Neuronal stem cell (in vitro differentiated cells): ENCODE measurements at regions not wholly inside any gene's neighbourhood (a gene's known extent, or its start where the extent isn't known, plus 50 kb on each side); places are given as distances from the start of the nearest gene placed in this dataset.

Source experiments
- DNase-seq: peaks from one replicate; pipeline ENCODE4 v3.0.0-alpha.2; 2013; ENCODE audit warnings: low spot score
- H2AFZ ChIP-seq: one replicate; pipeline ENCODE4 v1.6.1; 2013; ENCODE audit warnings: mild to moderate bottlenecking, low read length, inconsistent platforms
- H2AK5ac ChIP-seq: 2 replicates; pipeline ENCODE4 v1.6.1; 2013; ENCODE audit warnings: low read depth, mild to moderate bottlenecking, inconsistent platforms, low read length, moderate library complexity, mixed read lengths
- H2BK120ac ChIP-seq: 2 replicates; pipeline ENCODE4 v1.6.1; 2013; ENCODE audit warnings: low read depth, mild to moderate bottlenecking, inconsistent platforms, low read length, moderate library complexity, mixed read lengths
- H2BK12ac ChIP-seq: one replicate; pipeline ENCODE4 v1.6.1; 2013; ENCODE audit warnings: low read length, inconsistent platforms
- H2BK15ac ChIP-seq: 2 replicates; pipeline ENCODE4 v1.6.1; 2013; ENCODE audit warnings: mild to moderate bottlenecking, low read length, inconsistent platforms, mixed read lengths
- H2BK5ac ChIP-seq: one replicate; pipeline ENCODE4 v1.6.1; 2013; ENCODE audit warnings: inconsistent platforms, mild to moderate bottlenecking, low read length, moderate library complexity
- H3K14ac ChIP-seq: one replicate; pipeline ENCODE4 v1.6.1; 2013; ENCODE audit warnings: low read length, inconsistent platforms
- H3K18ac ChIP-seq: 2 replicates; pipeline ENCODE4 v1.6.1; 2013; ENCODE audit warnings: low read length, inconsistent platforms
- H3K23ac ChIP-seq: 2 replicates; pipeline ENCODE4 v1.6.1; 2013; ENCODE audit warnings: low read depth, mild to moderate bottlenecking, mixed read lengths, low read length, inconsistent platforms; ENCODE audit not compliant: poor library complexity
- H3K27ac ChIP-seq: replicated peaks from 3 replicates; pipeline ENCODE4 v1.5.1; 2013; ENCODE audit warnings: low read length, inconsistent platforms
- H3K27me3 ChIP-seq, 3 experiments: 2 replicates each; pipeline ENCODE4 v1.6.1; 2013; ENCODE audit warnings: low read length in 3 of 3, mild to moderate bottlenecking in 2 of 3, inconsistent platforms in 1 of 3, low read depth in 1 of 3, mixed read lengths in 1 of 3, moderate library complexity in 1 of 3; ENCODE audit not compliant: control insufficient read depth in 3 of 3, insufficient read depth in 3 of 3
- H3K36me3 ChIP-seq, 2 donors: replicated peaks in 1 of 2; 2 replicates each; pipeline ENCODE4 v1.6.1; 2013; ENCODE audit warnings: low read length in 2 of 2; ENCODE audit not compliant: control insufficient read depth in 2 of 2, insufficient read depth in 2 of 2
- H3K4ac ChIP-seq: 2 replicates; pipeline ENCODE4 v1.6.1; 2013; ENCODE audit warnings: inconsistent platforms, mild to moderate bottlenecking, low read length, moderate library complexity
- H3K4me1 ChIP-seq, 2 donors: 1 replicate in 1 of 2; 2 replicates in 1 of 2; pipeline ENCODE4 v1.6.1; 2013; ENCODE audit warnings: low read length in 2 of 2, low read depth in 1 of 2; ENCODE audit not compliant: control insufficient read depth in 2 of 2, insufficient read depth in 1 of 2
- H3K4me2 ChIP-seq: one replicate; pipeline ENCODE4 v1.6.1; 2013; ENCODE audit warnings: mild to moderate bottlenecking, low read length, inconsistent platforms; ENCODE audit not compliant: insufficient read depth, poor library complexity, severe bottlenecking
- H3K4me3 ChIP-seq, 2 donors: 2 replicates each; pipeline ENCODE4 v1.5.1; 2013; ENCODE audit warnings: low read length in 2 of 2, mild to moderate bottlenecking in 2 of 2, inconsistent platforms in 1 of 2, moderate library complexity in 1 of 2
- H3K79me1 ChIP-seq: one replicate; pipeline ENCODE4 v1.6.1; 2013; ENCODE audit warnings: low read depth, mild to moderate bottlenecking, inconsistent platforms, low read length, moderate library complexity
- H3K9ac ChIP-seq: one replicate; pipeline ENCODE4 v1.6.1; 2013; ENCODE audit warnings: mild to moderate bottlenecking, low read depth, low read length, inconsistent platforms; ENCODE audit not compliant: poor library complexity
- H3K9me3 ChIP-seq, 2 donors: replicated peaks in 1 of 2; 2 replicates each; pipeline versions ENCODE3 to v1.6.1; 2013; ENCODE audit warnings: low read length in 2 of 2, mild to moderate bottlenecking in 2 of 2, inconsistent platforms in 1 of 2, low read depth in 1 of 2, mixed read lengths in 1 of 2, moderate library complexity in 1 of 2; ENCODE audit not compliant: control insufficient read depth in 2 of 2, insufficient read depth in 1 of 2
- H4K8ac ChIP-seq: one replicate; pipeline ENCODE4 v1.6.1; 2013; ENCODE audit warnings: low read depth, mild to moderate bottlenecking, inconsistent platforms, low read length, moderate library complexity
- H4K91ac ChIP-seq: one replicate; pipeline ENCODE4 v1.6.1; 2013; ENCODE audit warnings: low read length, low read depth, mild to moderate bottlenecking, inconsistent platforms; ENCODE audit not compliant: poor library complexity
- WGBS, 2 donors: extraction: QIAGEN DNeasy Blood & Tissue Kit; methylation state at CpG; one replicate each; pipeline ENCODE4 v1.1.7; 2013; ENCODE audit warnings: missing lambda C conversion rate in 2 of 2, mixed read lengths in 1 of 2; ENCODE audit not compliant: insufficient read length in 2 of 2, insufficient replicate concordance in 1 of 2; ENCODE audit errors: extremely low coverage in 2 of 2; 5-methylcytosine and 5-hydroxymethylcytosine counted together

GRCh38 chr6:78615430-78615904 is 251.9 kb upstream of the IRAK1BP1 start:
- Histone ChIP-seq H3K36me3 (no peaks in the 10 kb centered on the region), H2AK5ac (no peak overlapping the region), H3K79me1 (no peaks in the 10 kb centered on the region), H2BK5ac (no peak overlapping the region), H3K14ac (no peak overlapping the region), H3K9me3 (no peaks in the 10 kb centered on the region), H2BK15ac (no peak overlapping the region), H4K8ac (no peak overlapping the region), H3K18ac (no peak overlapping the region), H3K4ac (no peak overlapping the region), H3K9ac (no peak overlapping the region), H2BK12ac (no peak overlapping the region), H3K4me2 (no peak overlapping the region), H2AFZ (no peak overlapping the region), H3K4me3 (no peak overlapping the region), H3K4me1 (peaks cover 0 to 2% of the 10 kb centered on the region in 2 donors), H3K27ac (no peak overlapping the region), H3K23ac (no peak overlapping the region), H3K27me3 (no peaks in the 10 kb centered on the region), H2BK120ac (no peak overlapping the region), H4K91ac (no peak overlapping the region)
- no peak for DNase-seq
- WGBS, 2 donors = no CpG with 5 or more reads among the region's 1 CpG

- H3K4me1 ChIP-seq = no peaks in the 10 kb centered on the region
- no peaks in the 10 kb centered on the region for H3K79me1 ChIP-seq
- no peak overlapping the region for H3K4ac ChIP-seq
- no peak overlapping the region for H2BK120ac ChIP-seq
- no peak overlapping the region for H3K27ac ChIP-seq
- H3K36me3 ChIP-seq = no peaks in the 10 kb centered on the region
- no peak overlapping the region for H2AFZ ChIP-seq
- DNase-seq = no peak
- no peak overlapping the region for H3K14ac ChIP-seq
- no peak overlapping the region for H2AK5ac ChIP-seq
- no peak overlapping the region for H3K23ac ChIP-seq
- no CpG with 5 or more reads among the region's 2 CpGs for WGBS, 2 donors
- no peak overlapping the region for H3K9ac ChIP-seq
- no peak overlapping the region for H2BK15ac ChIP-seq
- H3K4me3 ChIP-seq = no peak overlapping the region
- H4K91ac ChIP-seq = no peak overlapping the region
- no peak overlapping the region for H3K4me2 ChIP-seq
- no peak overlapping the region for H2BK12ac ChIP-seq
- H3K9me3 ChIP-seq = peaks cover 0 to 2% of the 10 kb centered on the region in 2 donors
- H2BK5ac ChIP-seq = no peak overlapping the region
- no peaks in the 10 kb centered on the region for H3K27me3 ChIP-seq
- no peak overlapping the region for H3K18ac ChIP-seq
- H4K8ac ChIP-seq = no peak overlapping the region
Measured at GRCh38 chr6:78618970-78619369, 248.4 kb upstream of the IRAK1BP1 start.

- Histone ChIP-seq H2BK12ac (no peak overlapping the region), H3K36me3 (no peaks in the 10 kb centered on the region), H3K4me2 (no peak overlapping the region), H3K9me3 (peaks cover 0 to 2% of the 10 kb centered on the region in 2 donors), H3K4me1 (no peaks in the 10 kb centered on the region), H3K27ac (no peak overlapping the region), H2AFZ (no peak overlapping the region), H3K4ac (no peak overlapping the region), H2BK5ac (no peak overlapping the region), H4K91ac (no peak overlapping the region), H3K18ac (no peak overlapping the region), H4K8ac (no peak overlapping the region), H3K23ac (no peak overlapping the region), H2BK120ac (no peak overlapping the region), H2AK5ac (no peak overlapping the region), H3K4me3 (no peak overlapping the region), H3K27me3 (no peaks in the 10 kb centered on the region), H2BK15ac (no peak overlapping the region), H3K14ac (no peak overlapping the region), H3K9ac (no peak overlapping the region), H3K79me1 (no peaks in the 10 kb centered on the region)
- no peak for DNase-seq
Measured at GRCh38 chr6:78623554-78623953, 243.8 kb upstream of the IRAK1BP1 start.

- Histone ChIP-seq H2BK15ac (no peak overlapping the region), H3K23ac (no peak overlapping the region), H3K9me3 (peaks cover 0 to 3% of the 10 kb centered on the region in 2 donors), H2BK120ac (no peak overlapping the region), H3K79me1 (no peaks in the 10 kb centered on the region), H3K27ac (no peak overlapping the region), H2BK12ac (no peak overlapping the region), H3K4me2 (no peak overlapping the region), H3K4ac (no peak overlapping the region), H2BK5ac (no peak overlapping the region), H3K14ac (no peak overlapping the region), H3K36me3 (no peaks in the 10 kb centered on the region), H3K18ac (no peak overlapping the region), H4K8ac (no peak overlapping the region), H3K27me3 (no peaks in the 10 kb centered on the region), H4K91ac (no peak overlapping the region), H3K4me3 (peak overlapping the region in 1 of 2 donors; percentile 22), H3K9ac (no peak overlapping the region), H3K4me1 (no peaks in the 10 kb centered on the region), H2AK5ac (no peak overlapping the region), H2AFZ (peak overlapping the region; percentile 19)
- no CpG with 5 or more reads among the region's 27 CpGs for WGBS, 2 donors
- no peak for DNase-seq
Measured at GRCh38 chr6:78629154-78629721, 238.1 kb upstream of the IRAK1BP1 start.
